Mesendoderm (in vitro differentiated cells): ENCODE measurements at regions not wholly inside any gene's neighbourhood (a gene's known extent, or its start where the extent isn't known, plus 50 kb on each side); places are given as distances from the start of the nearest gene placed in this dataset.

ENCODE experiments used
- DNase-seq: peaks from one replicate; pipeline ENCODE4 v3.0.0; 2013
- H2AK5ac ChIP-seq: 2 replicates; pipeline ENCODE4 v1.6.1; 2013; ENCODE audit warnings: low read length, inconsistent platforms
- H2BK120ac ChIP-seq: 2 replicates; pipeline ENCODE4 v1.6.1; 2013; ENCODE audit warnings: low read depth, mild to moderate bottlenecking, low read length, moderate library complexity, mixed read lengths
- H2BK15ac ChIP-seq: replicated peaks from 2 replicates; pipeline ENCODE4 v1.6.1; 2013; ENCODE audit warnings: low read depth, mild to moderate bottlenecking, moderate library complexity
- H2BK5ac ChIP-seq: 2 replicates; pipeline ENCODE4 v1.6.1; 2013; ENCODE audit warnings: low read length, inconsistent platforms
- H3K18ac ChIP-seq: 2 replicates; pipeline ENCODE4 v1.6.1; 2013; ENCODE audit warnings: mild to moderate bottlenecking, low read length, mixed read lengths
- H3K23ac ChIP-seq: one replicate; pipeline ENCODE4 v1.6.1; 2013; ENCODE audit warnings: low read length
- H3K27ac ChIP-seq: 2 replicates; pipeline ENCODE4 v1.5.1; 2013; ENCODE audit warnings: low read depth, mild to moderate bottlenecking, inconsistent platforms, low read length, moderate library complexity
- H3K27me3 ChIP-seq: 2 replicates; pipeline ENCODE4 v1.6.1; 2013; ENCODE audit warnings: low read length, control low read depth, mild to moderate bottlenecking, inconsistent platforms; ENCODE audit not compliant: insufficient read depth, poor library complexity
- H3K36me3 ChIP-seq: 2 replicates; pipeline ENCODE4 v1.6.1; 2013; ENCODE audit warnings: low read length, inconsistent platforms; ENCODE audit not compliant: control insufficient read depth, insufficient read depth
- H3K4ac ChIP-seq: one replicate; pipeline ENCODE4 v1.6.1; 2013; ENCODE audit warnings: low read depth, mild to moderate bottlenecking, low read length, moderate library complexity
- H3K4me1 ChIP-seq: 2 replicates; pipeline ENCODE4 v1.6.1; 2013; ENCODE audit warnings: low read depth, low read length, inconsistent platforms; ENCODE audit not compliant: control insufficient read depth
- H3K4me2 ChIP-seq: 2 replicates; pipeline ENCODE4 v1.6.1; 2013; ENCODE audit warnings: low read length
- H3K4me3 ChIP-seq: 2 replicates; pipeline ENCODE4 v1.5.1; 2013; ENCODE audit warnings: mild to moderate bottlenecking, low read length
- H3K56ac ChIP-seq: one replicate; pipeline ENCODE4 v1.6.1; 2013; ENCODE audit warnings: low read length
- H3K79me1 ChIP-seq: 2 replicates; pipeline ENCODE4 v1.6.1; 2013; ENCODE audit warnings: low read length, inconsistent platforms
- H3K79me2 ChIP-seq: 2 replicates; pipeline ENCODE4 v1.6.1; 2013; ENCODE audit warnings: mild to moderate bottlenecking, low read length; ENCODE audit not compliant: control insufficient read depth, insufficient read depth
- H3K9ac ChIP-seq: 2 replicates; pipeline ENCODE4 v1.6.1; 2013; ENCODE audit warnings: low read length, inconsistent platforms
- H4K5ac ChIP-seq: one replicate; pipeline ENCODE4 v1.6.1; 2013; ENCODE audit warnings: low read length
- H4K8ac ChIP-seq: one replicate; pipeline ENCODE4 v1.6.1; 2013; ENCODE audit warnings: low read depth, mild to moderate bottlenecking, control low read depth, low read length, moderate library complexity
- WGBS: extraction: QIAGEN DNeasy Blood & Tissue Kit; methylation state at CpG from one replicate; pipeline ENCODE4 v1.1.7; 2013; ENCODE audit warnings: low lambda C conversion rate, missing lambda C conversion rate; ENCODE audit not compliant: insufficient coverage; ENCODE audit errors: extremely low coverage; 5-methylcytosine and 5-hydroxymethylcytosine counted together

GRCh38 chr15:27676647-27677046 is 422.5 kb downstream of the OCA2 start:
- Histone ChIP-seq H3K4me1 (peaks cover 6% of the 10 kb centered on the region), H3K27me3 (no peaks in the 10 kb centered on the region), H3K79me2 (no peaks in the 10 kb centered on the region), H3K56ac (no peak overlapping the region), H4K8ac (no peak overlapping the region), H4K5ac (no peak overlapping the region), H3K4ac (no peak overlapping the region), H3K4me3 (no peak overlapping the region), H3K36me3 (no peaks in the 10 kb centered on the region), H3K4me2 (no peak overlapping the region), H2BK120ac (no peak overlapping the region), H3K23ac (no peak overlapping the region), H3K79me1 (no peaks in the 10 kb centered on the region), H2AK5ac (no peak overlapping the region), H3K27ac (no peak overlapping the region), H2BK15ac (no peak overlapping the region), H3K9ac (no peak overlapping the region), H3K18ac (no peak overlapping the region), H2BK5ac (no peak overlapping the region)
- no peak for DNase-seq
- WGBS, result no CpG with 5 or more reads among the region's 9 CpGs

- H2BK5ac ChIP-seq, result no peak overlapping the region
- H3K27ac ChIP-seq, result no peak overlapping the region
- no peak overlapping the region for H3K4ac ChIP-seq
- no peak overlapping the region for H2BK120ac ChIP-seq
- H3K79me2 ChIP-seq, result no peaks in the 10 kb centered on the region
- no peak overlapping the region for H3K4me2 ChIP-seq
- no peak overlapping the region for H3K56ac ChIP-seq
- H3K79me1 ChIP-seq, result no peaks in the 10 kb centered on the region
- no peak overlapping the region for H3K9ac ChIP-seq
- no peak overlapping the region for H4K8ac ChIP-seq
- WGBS, result no CpG with 5 or more reads among the region's 8 CpGs
- H3K18ac ChIP-seq, result no peak overlapping the region
- no peak overlapping the region for H4K5ac ChIP-seq
- H3K23ac ChIP-seq, result no peak overlapping the region
- H3K4me1 ChIP-seq, result peaks cover 6% of the 10 kb centered on the region
- H3K27me3 ChIP-seq, result no peaks in the 10 kb centered on the region
- H3K4me3 ChIP-seq, result no peak overlapping the region
- no peak for DNase-seq
- no peak overlapping the region for H2AK5ac ChIP-seq
- no peaks in the 10 kb centered on the region for H3K36me3 ChIP-seq
- no peak overlapping the region for H2BK15ac ChIP-seq
Measured at GRCh38 chr15:27675571-27675970, 423.5 kb downstream of the OCA2 start.

DNA sequence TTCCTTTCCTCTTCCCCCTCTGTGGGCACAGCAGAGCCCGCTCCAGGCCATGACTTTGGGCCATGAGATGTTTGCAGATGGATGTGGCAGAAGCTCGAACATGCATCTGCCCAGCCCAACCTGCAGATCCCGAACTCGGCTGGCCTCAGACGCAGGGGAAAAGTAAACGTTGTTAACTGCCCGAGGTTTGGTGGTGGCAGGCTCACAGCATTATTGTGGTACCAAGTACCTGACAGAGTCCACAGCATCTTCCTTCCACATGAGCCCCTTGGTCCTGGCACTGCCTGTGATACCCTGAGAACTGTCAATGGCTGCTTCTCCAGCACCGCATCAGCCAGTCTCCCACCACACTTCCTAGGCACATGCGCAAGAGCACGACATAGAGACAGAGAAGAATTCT is 424.3 kb downstream of the OCA2 start:
- H3K4me3 ChIP-seq, result no peak overlapping the region
- no peak overlapping the region for H3K9ac ChIP-seq
- H3K36me3 ChIP-seq, result no peaks in the 10 kb centered on the region
- no peaks in the 10 kb centered on the region for H3K79me2 ChIP-seq
- H2BK15ac ChIP-seq, result no peak overlapping the region
- no peaks in the 10 kb centered on the region for H3K27me3 ChIP-seq
- no peak overlapping the region for H3K56ac ChIP-seq
- WGBS, result no CpG with 5 or more reads among the region's 10 CpGs
- no peak overlapping the region for H3K23ac ChIP-seq
- no peak overlapping the region for H2BK120ac ChIP-seq
- peaks cover 2% of the 10 kb centered on the region for H3K4me1 ChIP-seq
- H3K18ac ChIP-seq, result no peak overlapping the region
- no peak overlapping the region for H4K8ac ChIP-seq
- no peak overlapping the region for H3K4ac ChIP-seq
- no peak overlapping the region for H3K4me2 ChIP-seq
- H2AK5ac ChIP-seq, result no peak overlapping the region
- H3K27ac ChIP-seq, result no peak overlapping the region
- DNase-seq, result no peak
- no peak overlapping the region for H4K5ac ChIP-seq
- no peak overlapping the region for H2BK5ac ChIP-seq
- no peaks in the 10 kb centered on the region for H3K79me1 ChIP-seq

DNA sequence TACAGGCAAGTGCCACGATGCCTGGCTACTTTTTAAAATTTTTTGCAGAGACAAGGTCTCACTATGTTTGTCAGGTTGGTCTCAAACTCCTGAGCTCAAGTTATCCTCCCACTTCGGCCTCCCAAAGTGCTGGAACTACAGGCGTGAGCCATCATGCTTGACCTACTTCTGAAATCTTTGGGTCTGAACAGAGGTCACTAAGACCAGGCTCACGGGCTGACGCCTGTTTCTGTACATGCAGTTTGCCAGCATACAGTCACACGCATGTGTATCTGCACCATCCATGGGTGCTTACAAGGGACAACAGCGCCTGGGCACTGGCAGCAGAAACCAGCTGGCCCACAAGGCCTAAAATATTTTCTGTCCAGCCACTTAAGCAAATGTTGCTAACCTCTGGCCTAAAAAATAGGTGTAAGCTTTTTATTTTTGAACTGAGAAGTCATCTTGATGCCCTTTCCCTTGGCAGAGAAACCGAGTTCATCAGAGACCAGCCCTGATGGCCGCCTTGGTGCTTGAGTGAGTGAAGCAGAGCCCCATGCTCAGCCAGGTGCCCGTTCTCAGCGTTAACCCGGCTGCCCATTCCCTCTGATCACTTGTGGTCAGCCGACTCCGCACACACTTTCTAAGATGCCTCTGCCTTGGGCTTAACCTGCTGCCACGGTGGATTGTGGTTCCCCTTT is 425.2 kb downstream of the OCA2 start:
- Histone ChIP-seq H3K4me1 (no peaks in the 10 kb centered on the region), H3K23ac (no peak overlapping the region), H2BK5ac (no peak overlapping the region), H2BK120ac (no peak overlapping the region), H3K27ac (no peak overlapping the region), H3K79me2 (no peaks in the 10 kb centered on the region), H3K79me1 (no peaks in the 10 kb centered on the region), H4K5ac (no peak overlapping the region), H2BK15ac (no peak overlapping the region), H3K4me3 (no peak overlapping the region), H2AK5ac (no peak overlapping the region), H3K56ac (no peak overlapping the region), H3K36me3 (no peaks in the 10 kb centered on the region), H4K8ac (no peak overlapping the region), H3K18ac (no peak overlapping the region), H3K4me2 (no peak overlapping the region), H3K27me3 (no peaks in the 10 kb centered on the region), H3K4ac (no peak overlapping the region), H3K9ac (no peak overlapping the region)
- DNase-seq, result no peak
- no CpG with 5 or more reads among the region's 15 CpGs for WGBS

GRCh38 chr15:27672537-27672936 is 426.6 kb downstream of the OCA2 start:
- no peak overlapping the region for H2BK120ac ChIP-seq
- no peak overlapping the region for H3K27ac ChIP-seq
- no peaks in the 10 kb centered on the region for H3K79me1 ChIP-seq
- H3K9ac ChIP-seq, result no peak overlapping the region
- H3K18ac ChIP-seq, result no peak overlapping the region
- no peak overlapping the region for H2AK5ac ChIP-seq
- H3K4me2 ChIP-seq, result no peak overlapping the region
- no peaks in the 10 kb centered on the region for H3K36me3 ChIP-seq
- no peak overlapping the region for H3K4me3 ChIP-seq
- H3K4me1 ChIP-seq, result no peaks in the 10 kb centered on the region
- H2BK5ac ChIP-seq, result no peak overlapping the region
- H4K5ac ChIP-seq, result no peak overlapping the region
- no peaks in the 10 kb centered on the region for H3K27me3 ChIP-seq
- H3K4ac ChIP-seq, result no peak overlapping the region
- no peak overlapping the region for H3K56ac ChIP-seq
- H3K79me2 ChIP-seq, result no peaks in the 10 kb centered on the region
- H3K23ac ChIP-seq, result no peak overlapping the region
- H2BK15ac ChIP-seq, result no peak overlapping the region
- WGBS, result no CpG with 5 or more reads among the region's 8 CpGs
- DNase-seq, result no peak
- no peak overlapping the region for H4K8ac ChIP-seq

DNA sequence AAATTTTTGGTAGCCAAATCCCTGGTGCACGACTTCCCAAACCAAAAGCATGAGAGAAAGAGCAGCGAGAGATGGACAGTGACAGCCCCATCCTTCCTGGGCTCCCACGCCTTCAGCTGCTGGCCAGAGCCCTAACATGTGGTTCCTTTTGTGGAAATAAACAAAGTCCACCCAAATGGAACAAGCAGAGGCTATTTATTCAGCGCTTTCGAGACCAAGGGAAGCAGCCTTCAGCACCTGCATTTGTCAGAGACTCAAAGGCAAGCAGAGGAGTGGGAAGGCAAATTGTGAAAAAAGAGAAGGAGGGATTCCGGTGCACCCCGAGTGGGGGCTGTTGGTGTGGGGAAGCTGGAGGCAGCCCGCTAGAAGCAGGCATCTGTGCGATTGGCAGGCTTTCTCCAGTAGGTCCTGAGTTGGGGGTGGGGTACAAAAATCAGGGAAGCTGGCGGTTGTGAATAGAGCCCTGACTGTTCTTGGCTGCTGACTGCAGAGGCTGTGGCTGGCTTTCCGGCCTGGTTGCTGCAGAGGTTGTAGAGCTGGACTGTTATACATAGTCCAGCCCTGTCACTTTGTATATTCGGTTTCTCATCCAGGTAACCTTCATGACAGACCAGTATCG is 427.2 kb downstream of the OCA2 start:
- H2BK120ac ChIP-seq, result no peak overlapping the region
- no peaks in the 10 kb centered on the region for H3K36me3 ChIP-seq
- no peak overlapping the region for H3K9ac ChIP-seq
- H2BK5ac ChIP-seq, result no peak overlapping the region
- no peak for DNase-seq
- no peaks in the 10 kb centered on the region for H3K27me3 ChIP-seq
- no peak overlapping the region for H4K8ac ChIP-seq
- no peak overlapping the region for H3K18ac ChIP-seq
- H2BK15ac ChIP-seq, result no peak overlapping the region
- no peak overlapping the region for H3K27ac ChIP-seq
- no peak overlapping the region for H3K56ac ChIP-seq
- no peak overlapping the region for H3K4me3 ChIP-seq
- H3K4me1 ChIP-seq, result no peaks in the 10 kb centered on the region
- H3K23ac ChIP-seq, result no peak overlapping the region
- no peak overlapping the region for H4K5ac ChIP-seq
- H3K4ac ChIP-seq, result no peak overlapping the region
- no peaks in the 10 kb centered on the region for H3K79me2 ChIP-seq
- no peaks in the 10 kb centered on the region for H3K79me1 ChIP-seq
- no CpG with 5 or more reads among the region's 13 CpGs for WGBS
- H3K4me2 ChIP-seq, result no peak overlapping the region
- H2AK5ac ChIP-seq, result no peak overlapping the region
